ENCODE measurements at regions not wholly inside any gene's neighbourhood (a gene's known extent, or its start where the extent isn't known, plus 50 kb on each side); places are given as distances from the start of the nearest gene placed in this dataset.
"Not testable (repeated sequence)": the region's sequence is repeated elsewhere in the genome, so short reads cannot be mapped to it uniquely, and the experiment has no call there.

- H3K79me2 ChIP-seq (ENCODE audit: control insufficient read depth, insufficient read depth, low read length, unreplicated experiment) = no peaks in the 10 kb centered on the region
- H3K4me1 ChIP-seq (ENCODE audit: control insufficient read depth, insufficient read depth, low read length, unreplicated experiment) = no peaks in the 10 kb centered on the region
- no peak overlapping the region for H3K27ac ChIP-seq (ENCODE audit: low read depth, low read length)
- no peaks in the 10 kb centered on the region for H3K27me3 ChIP-seq (ENCODE audit: insufficient read depth, low read length)
- no peak overlapping the region for H2AFZ ChIP-seq (ENCODE audit: low read length, unreplicated experiment)
- no peaks in the 10 kb centered on the region for H3K36me3 ChIP-seq (ENCODE audit: insufficient read depth, low read length)
- no peak overlapping the region for H3K4me3 ChIP-seq (ENCODE audit: low read depth, low read length)
These were observed 88.9 kb upstream of the FOXQ1 start for GRCh38 chr6:1222728-1223595.

GRCh38 chr6:1217396-1217795, 94.5 kb upstream of the FOXQ1 start:
- no peak overlapping the region for H2AFZ ChIP-seq (ENCODE audit: low read length, unreplicated experiment)
- H3K36me3 ChIP-seq (ENCODE audit: insufficient read depth, low read length) = no peaks in the 10 kb centered on the region
- H3K4me3 ChIP-seq (ENCODE audit: low read depth, low read length) = no peak overlapping the region
- H3K27ac ChIP-seq (ENCODE audit: low read depth, low read length) = no peak overlapping the region
- H3K27me3 ChIP-seq (ENCODE audit: insufficient read depth, low read length) = no peaks in the 10 kb centered on the region
- H3K4me1 ChIP-seq (ENCODE audit: control insufficient read depth, insufficient read depth, low read length, unreplicated experiment) = no peaks in the 10 kb centered on the region
- H3K79me2 ChIP-seq (ENCODE audit: control insufficient read depth, insufficient read depth, low read length, unreplicated experiment) = no peaks in the 10 kb centered on the region

- no peaks in the 10 kb centered on the region for H3K27me3 ChIP-seq (ENCODE audit: insufficient read depth, low read length)
- no peak overlapping the region for H3K27ac ChIP-seq (ENCODE audit: low read depth, low read length)
- H2AFZ ChIP-seq (ENCODE audit: low read length, unreplicated experiment) = no peak overlapping the region
- H3K79me2 ChIP-seq (ENCODE audit: control insufficient read depth, insufficient read depth, low read length, unreplicated experiment) = no peaks in the 10 kb centered on the region
- H3K4me1 ChIP-seq (ENCODE audit: control insufficient read depth, insufficient read depth, low read length, unreplicated experiment) = no peaks in the 10 kb centered on the region
- no peaks in the 10 kb centered on the region for H3K36me3 ChIP-seq (ENCODE audit: insufficient read depth, low read length)
- no peak overlapping the region for H3K4me3 ChIP-seq (ENCODE audit: low read depth, low read length)
These were observed 95.4 kb upstream of the FOXQ1 start for GRCh38 chr6:1216488-1216974.

GRCh38 chr6:1215884-1216487, 95.9 kb upstream of the FOXQ1 start:
- H3K4me3 ChIP-seq (ENCODE audit: low read depth, low read length) = no peak overlapping the region
- H3K4me1 ChIP-seq (ENCODE audit: control insufficient read depth, insufficient read depth, low read length, unreplicated experiment) = no peaks in the 10 kb centered on the region
- H2AFZ ChIP-seq (ENCODE audit: low read length, unreplicated experiment) = no peak overlapping the region
- H3K36me3 ChIP-seq (ENCODE audit: insufficient read depth, low read length) = no peaks in the 10 kb centered on the region
- no peaks in the 10 kb centered on the region for H3K79me2 ChIP-seq (ENCODE audit: control insufficient read depth, insufficient read depth, low read length, unreplicated experiment)
- no peak overlapping the region for H3K27ac ChIP-seq (ENCODE audit: low read depth, low read length)
- no peaks in the 10 kb centered on the region for H3K27me3 ChIP-seq (ENCODE audit: insufficient read depth, low read length)

- H3K36me3 ChIP-seq (ENCODE audit: insufficient read depth, low read length) = no peaks in the 10 kb centered on the region
- H3K79me2 ChIP-seq (ENCODE audit: control insufficient read depth, insufficient read depth, low read length, unreplicated experiment) = no peaks in the 10 kb centered on the region
- no peaks in the 10 kb centered on the region for H3K4me1 ChIP-seq (ENCODE audit: control insufficient read depth, insufficient read depth, low read length, unreplicated experiment)
- no peak overlapping the region for H2AFZ ChIP-seq (ENCODE audit: low read length, unreplicated experiment)
- H3K27ac ChIP-seq (ENCODE audit: low read depth, low read length) = no peak overlapping the region
- H3K4me3 ChIP-seq (ENCODE audit: low read depth, low read length) = no peak overlapping the region
- H3K27me3 ChIP-seq (ENCODE audit: insufficient read depth, low read length) = no peaks in the 10 kb centered on the region
These were observed 96.9 kb upstream of the FOXQ1 start for GRCh38 chr6:1215023-1215422.

- no peaks in the 10 kb centered on the region for H3K36me3 ChIP-seq (ENCODE audit: insufficient read depth, low read length)
- H3K79me2 ChIP-seq (ENCODE audit: control insufficient read depth, insufficient read depth, low read length, unreplicated experiment) = no peaks in the 10 kb centered on the region
- H3K4me1 ChIP-seq (ENCODE audit: control insufficient read depth, insufficient read depth, low read length, unreplicated experiment) = no peaks in the 10 kb centered on the region
- H3K27ac ChIP-seq (ENCODE audit: low read depth, low read length) = no peak overlapping the region
- no peaks in the 10 kb centered on the region for H3K27me3 ChIP-seq (ENCODE audit: insufficient read depth, low read length)
- no peak overlapping the region for H3K4me3 ChIP-seq (ENCODE audit: low read depth, low read length)
- no peak overlapping the region for H2AFZ ChIP-seq (ENCODE audit: low read length, unreplicated experiment)
These were observed 99.0 kb upstream of the FOXQ1 start for GRCh38 chr6:1212919-1213318.

- not testable (repeated sequence) for H3K4me1 ChIP-seq (ENCODE audit: control insufficient read depth, insufficient read depth, low read length, unreplicated experiment); H3K27ac ChIP-seq (ENCODE audit: low read depth, low read length); H3K79me2 ChIP-seq (ENCODE audit: control insufficient read depth, insufficient read depth, low read length, unreplicated experiment); H2AFZ ChIP-seq (ENCODE audit: low read length, unreplicated experiment); H3K27me3 ChIP-seq (ENCODE audit: insufficient read depth, low read length); H3K36me3 ChIP-seq (ENCODE audit: insufficient read depth, low read length); H3K4me3 ChIP-seq (ENCODE audit: low read depth, low read length)
These were observed 99.8 kb upstream of the FOXQ1 start for GRCh38 chr6:1212138-1212537.

GRCh38 chr6:1210631-1211030, 101.3 kb upstream of the FOXQ1 start:
- not testable (repeated sequence) for H3K36me3 ChIP-seq (ENCODE audit: insufficient read depth, low read length); H2AFZ ChIP-seq (ENCODE audit: low read length, unreplicated experiment); H3K27me3 ChIP-seq (ENCODE audit: insufficient read depth, low read length); H3K27ac ChIP-seq (ENCODE audit: low read depth, low read length); H3K79me2 ChIP-seq (ENCODE audit: control insufficient read depth, insufficient read depth, low read length, unreplicated experiment); H3K4me3 ChIP-seq (ENCODE audit: low read depth, low read length); H3K4me1 ChIP-seq (ENCODE audit: control insufficient read depth, insufficient read depth, low read length, unreplicated experiment)

- Histone ChIP-seq H3K4me3 (ENCODE audit: low read depth, low read length) (no peak overlapping the region), H3K27me3 (ENCODE audit: insufficient read depth, low read length) (no peaks in the 10 kb centered on the region), H3K36me3 (ENCODE audit: insufficient read depth, low read length) (no peaks in the 10 kb centered on the region), H3K79me2 (ENCODE audit: control insufficient read depth, insufficient read depth, low read length, unreplicated experiment) (no peaks in the 10 kb centered on the region), H3K4me1 (ENCODE audit: control insufficient read depth, insufficient read depth, low read length, unreplicated experiment) (no peaks in the 10 kb centered on the region), H3K27ac (ENCODE audit: low read depth, low read length) (no peak overlapping the region), H2AFZ (ENCODE audit: low read length, unreplicated experiment) (no peak overlapping the region)
These were observed 103.0 kb upstream of the FOXQ1 start for GRCh38 chr6:1208876-1209275.

- Histone ChIP-seq H2AFZ (ENCODE audit: low read length, unreplicated experiment) (no peak overlapping the region), H3K27me3 (ENCODE audit: insufficient read depth, low read length) (no peaks in the 10 kb centered on the region), H3K79me2 (ENCODE audit: control insufficient read depth, insufficient read depth, low read length, unreplicated experiment) (no peaks in the 10 kb centered on the region), H3K27ac (ENCODE audit: low read depth, low read length) (no peak overlapping the region), H3K4me1 (ENCODE audit: control insufficient read depth, insufficient read depth, low read length, unreplicated experiment) (no peaks in the 10 kb centered on the region), H3K4me3 (ENCODE audit: low read depth, low read length) (no peak overlapping the region), H3K36me3 (ENCODE audit: insufficient read depth, low read length) (no peaks in the 10 kb centered on the region)
These were observed 108.4 kb upstream of the FOXQ1 start for GRCh38 chr6:1203546-1203945.

- Histone ChIP-seq H3K27ac (ENCODE audit: low read depth, low read length) (no peak overlapping the region), H3K4me1 (ENCODE audit: control insufficient read depth, insufficient read depth, low read length, unreplicated experiment) (no peaks in the 10 kb centered on the region), H3K36me3 (ENCODE audit: insufficient read depth, low read length) (no peaks in the 10 kb centered on the region), H3K27me3 (ENCODE audit: insufficient read depth, low read length) (no peaks in the 10 kb centered on the region), H3K79me2 (ENCODE audit: control insufficient read depth, insufficient read depth, low read length, unreplicated experiment) (no peaks in the 10 kb centered on the region), H2AFZ (ENCODE audit: low read length, unreplicated experiment) (no peak overlapping the region), H3K4me3 (ENCODE audit: low read depth, low read length) (no peak overlapping the region)
These were observed 109.7 kb upstream of the FOXQ1 start for GRCh38 chr6:1202201-1202600.
